ENCODE measurements at regions not wholly inside any gene's neighbourhood (a gene's known extent, or its start where the extent isn't known, plus 50 kb on each side); places are given as distances from the start of the nearest gene placed in this dataset.

DNA sequence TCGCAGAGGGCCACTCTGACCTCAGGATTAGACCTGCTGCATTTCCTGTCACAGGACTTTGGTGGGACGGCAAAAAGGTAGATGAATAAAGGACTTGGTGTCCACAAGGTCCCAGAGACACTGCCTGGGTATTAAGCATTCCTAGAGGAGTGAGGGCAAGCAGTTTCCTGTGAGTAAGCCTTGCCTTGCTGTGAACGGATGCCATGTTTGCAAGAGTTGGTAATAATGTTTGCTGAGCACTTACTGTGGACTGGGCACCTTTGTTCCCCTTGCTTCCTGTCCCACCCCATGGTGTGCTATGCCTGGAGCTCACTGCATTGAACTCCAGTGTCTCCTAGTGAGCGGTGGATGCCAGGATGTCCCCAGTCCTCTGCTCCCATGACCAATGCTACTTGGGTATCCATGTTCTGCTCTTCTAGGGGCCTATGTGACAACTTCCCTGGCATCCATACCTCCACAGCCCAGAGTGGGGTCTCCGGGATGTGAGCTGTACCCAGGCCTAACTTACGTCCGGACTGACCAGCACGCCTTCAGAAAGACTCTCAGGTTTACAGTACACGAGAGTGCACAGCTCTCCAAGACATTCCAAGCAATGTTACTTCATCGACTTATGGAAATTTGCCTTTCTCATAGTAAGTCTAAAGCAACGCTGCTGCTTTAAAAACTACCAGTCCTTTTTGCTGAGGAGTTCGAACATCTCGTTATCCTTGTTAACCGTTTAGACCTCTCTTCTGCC lies 95.5 kb upstream of the MSX1 start:
- no peak overlapping the region for H3K27ac ChIP-seq
- TF ChIP-seq, protein P1, sequence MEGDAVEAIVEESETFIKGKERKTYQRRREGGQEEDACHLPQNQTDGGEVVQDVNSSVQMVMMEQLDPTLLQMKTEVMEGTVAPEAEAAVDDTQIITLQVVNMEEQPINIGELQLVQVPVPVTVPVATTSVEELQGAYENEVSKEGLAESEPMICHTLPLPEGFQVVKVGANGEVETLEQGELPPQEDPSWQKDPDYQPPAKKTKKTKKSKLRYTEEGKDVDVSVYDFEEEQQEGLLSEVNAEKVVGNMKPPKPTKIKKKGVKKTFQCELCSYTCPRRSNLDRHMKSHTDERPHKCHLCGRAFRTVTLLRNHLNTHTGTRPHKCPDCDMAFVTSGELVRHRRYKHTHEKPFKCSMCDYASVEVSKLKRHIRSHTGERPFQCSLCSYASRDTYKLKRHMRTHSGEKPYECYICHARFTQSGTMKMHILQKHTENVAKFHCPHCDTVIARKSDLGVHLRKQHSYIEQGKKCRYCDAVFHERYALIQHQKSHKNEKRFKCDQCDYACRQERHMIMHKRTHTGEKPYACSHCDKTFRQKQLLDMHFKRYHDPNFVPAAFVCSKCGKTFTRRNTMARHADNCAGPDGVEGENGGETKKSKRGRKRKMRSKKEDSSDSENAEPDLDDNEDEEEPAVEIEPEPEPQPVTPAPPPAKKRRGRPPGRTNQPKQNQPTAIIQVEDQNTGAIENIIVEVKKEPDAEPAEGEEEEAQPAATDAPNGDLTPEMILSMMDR (conservative IDR thresholded peaks at IDR 0.05), result no peak
- no peak for TF ChIP-seq ZFX (IDR thresholded peaks at IDR 0.05)

DNA sequence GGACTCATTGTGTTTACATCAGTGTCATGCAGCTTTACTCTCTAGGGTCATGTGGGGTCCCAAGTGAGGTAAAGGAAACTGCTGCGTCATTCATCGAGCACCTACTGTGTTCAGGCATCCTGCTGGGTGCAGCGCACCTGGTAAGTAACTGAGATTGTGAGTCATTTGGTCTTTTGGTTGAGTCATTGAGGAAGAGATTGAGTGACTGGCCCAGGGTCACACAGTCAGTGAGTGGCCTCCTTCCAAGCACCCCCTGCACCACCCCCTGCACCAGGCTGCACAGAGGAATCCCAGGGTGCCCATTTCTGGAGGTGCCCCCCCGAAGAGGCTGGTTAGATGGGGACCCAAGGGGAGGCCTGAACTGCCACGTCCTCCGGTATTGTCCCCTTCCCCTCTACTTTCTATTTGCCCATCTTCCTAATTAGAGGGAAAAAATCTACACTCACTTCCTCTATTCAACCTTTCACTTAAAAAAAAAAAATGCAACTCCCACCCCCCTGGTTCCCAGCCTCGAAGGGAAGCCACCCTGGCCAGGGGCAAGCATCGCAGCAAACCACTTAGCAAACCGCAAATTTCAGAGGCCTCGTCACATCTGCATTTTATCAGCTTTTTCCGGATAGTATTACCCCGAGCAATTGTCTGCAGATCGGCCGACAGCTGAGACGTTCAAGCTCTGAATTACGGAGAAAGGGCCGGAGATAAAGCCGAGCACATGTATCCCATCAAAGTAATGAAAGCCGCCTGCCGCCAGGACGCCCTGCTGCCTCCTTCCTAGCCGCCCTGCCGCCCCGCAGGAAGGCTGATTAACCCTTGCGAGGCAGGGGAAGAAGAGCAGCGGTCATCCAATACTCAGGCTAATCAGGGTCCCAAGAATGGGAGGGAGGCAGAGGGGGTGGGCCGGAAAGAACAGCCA lies 96.3 kb upstream of the MSX1 start:
- H3K27ac ChIP-seq, result no peak overlapping the region
- TF ChIP-seq ZFX (IDR thresholded peaks at IDR 0.05), result no peak
- TF ChIP-seq, protein P1 (conservative IDR thresholded peaks at IDR 0.05), result no peak

DNA sequence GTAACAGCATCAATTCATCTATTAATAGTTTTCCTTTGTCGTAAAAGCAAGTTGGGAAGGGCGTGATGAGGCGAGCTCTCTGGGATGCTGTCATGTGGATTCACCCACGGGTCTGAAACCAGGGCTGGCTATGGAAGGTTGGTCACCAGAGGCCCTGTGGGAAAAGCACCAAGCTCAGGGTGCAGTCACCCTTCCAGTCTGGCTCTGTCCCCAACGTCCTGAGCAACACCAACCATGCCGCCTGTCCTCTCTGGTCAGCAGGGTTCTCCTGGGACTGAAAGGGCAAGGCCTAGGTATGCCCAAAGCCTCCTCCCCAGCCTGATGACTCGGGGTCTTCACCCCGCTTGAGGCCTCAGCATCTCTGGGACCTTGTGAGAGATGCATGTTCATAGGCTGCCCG lies 97.2 kb upstream of the MSX1 start:
- no peak for TF ChIP-seq ZFX (IDR thresholded peaks at IDR 0.05)
- TF ChIP-seq, protein P1 (conservative IDR thresholded peaks at IDR 0.05), result no peak
- no peak overlapping the region for H3K27ac ChIP-seq

DNA sequence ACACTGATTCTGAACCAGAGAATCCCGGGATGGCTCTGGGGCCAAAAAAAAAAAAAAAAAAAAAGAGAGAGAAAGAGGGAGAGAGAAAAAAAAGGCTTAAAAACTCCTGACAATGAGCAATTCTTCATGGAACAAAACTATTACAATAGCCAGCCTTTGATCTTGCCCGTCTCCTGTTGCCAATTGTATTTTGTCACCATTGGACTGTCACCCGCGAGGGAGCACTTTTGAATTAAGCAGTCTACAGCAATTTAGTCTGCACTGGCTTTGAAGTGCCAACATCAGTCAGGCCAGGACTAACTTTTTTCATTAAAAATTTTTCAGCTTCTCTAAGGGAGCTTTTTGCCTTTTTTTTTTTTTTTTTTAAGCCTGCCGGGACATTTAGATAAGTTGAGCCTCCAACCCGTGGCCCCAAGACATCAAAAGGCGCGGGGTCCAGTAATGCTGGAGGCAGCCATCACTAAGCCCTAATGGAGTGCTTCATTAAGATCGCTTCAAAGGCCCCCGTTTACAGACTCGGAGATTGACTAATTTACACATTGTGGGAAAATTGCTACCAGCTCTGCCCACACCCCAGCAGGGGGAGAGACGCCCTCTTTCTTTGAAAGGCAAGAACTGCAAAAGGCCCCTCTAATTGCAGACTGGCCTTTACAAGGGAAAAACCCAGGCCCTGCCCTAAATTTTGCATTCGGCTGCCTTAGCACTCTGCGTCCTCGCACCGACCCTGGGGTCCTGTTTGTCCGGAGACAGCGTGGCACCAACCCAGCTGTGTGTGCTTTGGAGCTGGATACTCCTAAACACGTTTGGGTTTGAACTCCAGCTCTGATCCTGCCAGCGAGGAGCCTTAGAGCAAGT lies 98.1 kb upstream of the MSX1 start:
- TF ChIP-seq, protein P1 (conservative IDR thresholded peaks at IDR 0.05), result no peak
- no peak for TF ChIP-seq ZFX (IDR thresholded peaks at IDR 0.05)
- H3K27ac ChIP-seq, result no peak overlapping the region

DNA sequence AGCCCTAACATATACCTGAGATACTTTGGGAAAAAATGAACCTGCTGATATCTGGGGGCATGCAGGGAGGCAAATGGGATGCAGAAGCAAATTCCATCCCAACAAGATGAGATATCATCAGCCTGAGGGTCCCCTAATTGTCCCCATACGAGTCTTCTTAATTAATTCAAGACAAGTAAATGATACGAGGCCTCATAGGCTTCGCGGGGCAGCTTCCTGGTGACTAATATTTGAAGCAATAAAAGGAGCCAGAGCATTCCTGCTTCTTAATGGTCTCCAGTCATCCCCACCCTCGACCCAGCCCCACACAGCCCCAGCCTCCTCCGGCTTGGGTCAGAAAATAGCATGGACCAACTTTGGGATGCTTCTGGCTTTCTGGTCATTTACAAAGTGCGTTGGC lies 99.6 kb upstream of the MSX1 start:
- TF ChIP-seq, protein P1 (conservative IDR thresholded peaks at IDR 0.05), result no peak
- TF ChIP-seq ZFX (IDR thresholded peaks at IDR 0.05), result no peak
- H3K27ac ChIP-seq, result no peak overlapping the region

DNA sequence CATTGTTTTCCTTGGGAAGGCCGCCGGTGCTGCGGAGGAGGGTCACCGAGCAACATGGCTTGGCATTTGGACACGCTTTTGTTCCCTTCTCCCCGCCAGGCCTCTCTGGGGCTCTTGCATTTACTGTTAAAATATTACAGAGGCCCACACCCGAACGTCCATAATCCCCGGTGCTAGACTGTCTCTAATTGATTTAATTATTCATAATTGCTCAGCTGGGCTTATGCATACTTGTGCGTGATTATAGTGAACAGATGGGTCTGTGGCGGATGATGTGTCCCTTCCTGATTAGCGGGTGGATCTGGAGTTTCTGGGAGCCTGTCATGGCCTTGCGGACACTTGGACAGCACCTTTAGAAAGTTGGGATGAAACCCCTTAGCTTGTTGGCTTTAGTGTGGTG lies 100.2 kb upstream of the MSX1 start:
- no peak overlapping the region for H3K27ac ChIP-seq
- TF ChIP-seq, protein P1 (conservative IDR thresholded peaks at IDR 0.05), result no peak
- TF ChIP-seq ZFX (IDR thresholded peaks at IDR 0.05), result no peak
